ENCODE measurements at regions not wholly inside any gene's neighbourhood (a gene's known extent, or its start where the extent isn't known, plus 50 kb on each side); places are given as distances from the start of the nearest gene placed in this dataset.

DNA sequence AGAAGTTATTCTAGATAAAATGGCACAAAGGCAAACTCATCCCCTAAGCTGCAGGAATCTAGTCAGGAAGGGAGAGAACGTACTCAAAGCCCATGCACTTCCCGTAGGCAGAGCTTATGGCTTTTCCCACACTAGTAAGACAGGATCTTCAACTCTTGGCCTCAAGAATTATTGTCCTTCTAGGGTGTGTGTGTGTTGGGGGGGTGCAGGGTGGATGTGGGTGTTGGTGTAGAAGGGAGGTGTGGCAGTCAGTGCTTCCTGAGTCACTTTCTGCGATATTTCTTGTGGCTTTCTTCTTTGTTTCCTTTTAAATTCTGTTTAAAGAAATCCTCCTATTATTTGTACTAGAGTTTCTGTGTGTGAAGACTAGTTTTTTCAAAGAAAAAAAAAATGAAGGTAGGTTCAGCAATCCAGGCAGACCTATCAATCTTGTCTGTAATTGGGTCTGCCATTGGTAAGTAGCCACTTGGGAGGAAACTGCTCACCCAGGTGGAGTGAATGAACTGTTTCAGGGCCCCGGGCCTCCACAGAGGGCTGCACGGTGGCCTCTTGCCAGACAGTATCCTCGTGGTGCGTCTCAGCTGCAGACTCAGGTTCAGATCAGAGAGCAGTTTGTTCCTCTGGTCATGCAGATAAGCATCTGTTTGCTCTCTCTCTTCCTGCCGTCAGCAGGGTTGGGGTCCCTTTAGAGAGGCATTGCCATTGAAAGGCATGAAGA is 131.9 kb downstream of the NPR3 start:
- TF ChIP-seq POLR2A (IDR thresholded peaks at IDR 0.05) (no peak), CTCF (IDR thresholded peaks at IDR 0.05) (no peak)
- Histone ChIP-seq H3K4me1 (no peaks in the 10 kb centered on the region), H3K9me3 (no peaks in the 10 kb centered on the region), H3K27ac (peak overlapping the region in 1 of 2 donors; percentile 22), H3K36me3 (no peaks in the 10 kb centered on the region), H3K4me3 (no peak overlapping the region), H3K27me3 (no peaks in the 10 kb centered on the region)
- peak in 1 of 2 donors; percentile 27 for DNase-seq
- intact Hi-C loops (cut with DNase I; ENCODE audit: low total_unique reads), result no loop called here

- Histone ChIP-seq H3K4me3 (no peak overlapping the region), H3K27ac (peak overlapping the region in 1 of 2 donors; percentile 22), H3K36me3 (no peaks in the 10 kb centered on the region), H3K4me1 (no peaks in the 10 kb centered on the region), H3K27me3 (no peaks in the 10 kb centered on the region), H3K9me3 (no peaks in the 10 kb centered on the region)
- TF ChIP-seq POLR2A (IDR thresholded peaks at IDR 0.05), result no peak
- DNase-seq, result no peak
- intact Hi-C loops (cut with DNase I; ENCODE audit: low total_unique reads), result no loop called here
Measured at GRCh38 chr5:32843531-32843895, 132.4 kb downstream of the NPR3 start.

DNA sequence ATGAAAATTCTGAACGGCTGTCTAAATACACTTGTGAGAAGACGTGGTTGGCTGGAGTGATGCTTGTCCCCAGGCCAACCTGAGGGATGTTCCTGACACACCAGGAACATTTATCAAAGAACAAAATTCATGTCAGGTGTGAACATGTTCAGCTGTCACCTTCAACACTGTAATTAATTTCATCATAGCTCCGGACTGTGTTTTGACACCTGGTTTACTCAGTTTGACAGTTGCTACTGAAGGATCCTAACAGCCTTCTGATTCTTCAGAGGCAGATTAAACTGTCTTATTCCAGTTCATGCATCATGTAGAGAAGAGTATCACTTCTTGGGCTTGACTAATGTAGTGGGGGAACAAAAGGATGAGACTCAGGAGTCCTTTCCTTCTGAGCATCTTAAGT is 134.1 kb downstream of the NPR3 start:
- H3K9me3 ChIP-seq, result no peaks in the 10 kb centered on the region
- H3K27me3 ChIP-seq, result no peaks in the 10 kb centered on the region
- no peak for DNase-seq
- no peak overlapping the region for H3K4me3 ChIP-seq
- no peaks in the 10 kb centered on the region for H3K36me3 ChIP-seq
- TF ChIP-seq CTCF (IDR thresholded peaks at IDR 0.05) (no peak), POLR2A (IDR thresholded peaks at IDR 0.05) (no peak)
- no peaks in the 10 kb centered on the region for H3K4me1 ChIP-seq
- H3K27ac ChIP-seq, result no peak overlapping the region
- intact Hi-C loops (cut with DNase I; ENCODE audit: low total_unique reads), result no loop called here

DNA sequence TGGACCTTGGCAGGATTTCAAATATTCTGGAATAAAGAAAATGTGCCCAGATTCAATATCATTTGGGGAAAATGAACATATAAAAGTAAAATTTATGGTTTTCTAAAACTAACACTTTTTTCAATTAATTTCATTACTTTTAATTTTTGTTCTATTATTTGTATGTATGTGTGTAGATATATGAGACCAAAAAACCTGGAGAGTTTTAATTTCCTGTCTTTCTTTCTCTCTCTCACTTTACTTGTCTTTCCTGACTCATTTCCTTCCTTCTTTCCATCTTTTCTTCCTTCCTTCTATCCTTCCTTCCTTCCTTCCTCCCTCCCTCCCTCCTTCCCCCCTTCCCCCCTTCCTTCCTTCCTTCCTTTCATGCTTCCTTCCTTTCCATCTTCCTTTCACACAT is 137.0 kb downstream of the NPR3 start:
- intact Hi-C loops (cut with DNase I; ENCODE audit: low total_unique reads), result no loop called here
- Histone ChIP-seq H3K4me3 (no peak overlapping the region), H3K27me3 (no peaks in the 10 kb centered on the region), H3K27ac (no peak overlapping the region), H3K9me3 (no peaks in the 10 kb centered on the region), H3K36me3 (no peaks in the 10 kb centered on the region), H3K4me1 (no peaks in the 10 kb centered on the region)
- DNase-seq, result no peak
- no peak for TF ChIP-seq POLR2A (IDR thresholded peaks at IDR 0.05)
- no peak for TF ChIP-seq CTCF (IDR thresholded peaks at IDR 0.05)

- intact Hi-C loops (cut with DNase I; ENCODE audit: low total_unique reads), result no loop called here
- H3K27ac ChIP-seq, result no peak overlapping the region
- H3K36me3 ChIP-seq, result no peaks in the 10 kb centered on the region
Measured at GRCh38 chr5:32848681-32849080, 137.6 kb downstream of the NPR3 start.

More at GRCh38 chr5:32848681-32849080, 137.6 kb downstream of the NPR3 start:
- no peak for DNase-seq
- no peaks in the 10 kb centered on the region for H3K4me1 ChIP-seq
- TF ChIP-seq POLR2A (IDR thresholded peaks at IDR 0.05) (no peak), CTCF (IDR thresholded peaks at IDR 0.05) (no peak)
- no peaks in the 10 kb centered on the region for H3K27me3 ChIP-seq
- no peak overlapping the region for H3K4me3 ChIP-seq
- H3K9me3 ChIP-seq, result no peaks in the 10 kb centered on the region

Data from uterus (tissue), 3 donors.